Ishikawa (cell line): ENCODE measurements at regions not wholly inside any gene's neighbourhood (a gene's known extent, or its start where the extent isn't known, plus 50 kb on each side); places are given as distances from the start of the nearest gene placed in this dataset.

Source experiments
- CEBPB ChIP-seq: IDR thresholded peaks from 2 replicates; pipeline ENCODE4 v1.6.1; 2012
- CREB1 ChIP-seq: IDR thresholded peaks from 2 replicates; pipeline ENCODE4 v1.6.1; 2012; ENCODE audit warnings: low read depth
- EGR1 ChIP-seq: IDR thresholded peaks from 2 replicates; pipeline ENCODE4 v1.6.1; 2012
- EP300 ChIP-seq: IDR thresholded peaks from 2 replicates; pipeline ENCODE4 v1.6.1; 2012; ENCODE audit warnings: borderline replicate concordance
- FOXM1 ChIP-seq: IDR thresholded peaks from 2 replicates; pipeline ENCODE4 v1.6.1; 2012; ENCODE audit warnings: low read depth, borderline replicate concordance
- MAX ChIP-seq: IDR thresholded peaks from 2 replicates; pipeline ENCODE4 v1.6.1; 2012
- NFIC ChIP-seq: IDR thresholded peaks from 2 replicates; pipeline ENCODE4 v1.6.1; 2012
- RAD21 ChIP-seq: IDR thresholded peaks from 2 replicates; pipeline ENCODE4 v1.6.1; 2012; ENCODE audit warnings: low read depth
- REST ChIP-seq: IDR thresholded peaks from 2 replicates; pipeline ENCODE4 v1.6.1; 2012; ENCODE audit warnings: low read depth, mild to moderate bottlenecking
- TAF1 ChIP-seq: IDR thresholded peaks from 2 replicates; pipeline ENCODE4 v1.6.1; 2012; ENCODE audit warnings: low read depth, mild to moderate bottlenecking
- TCF12 ChIP-seq: IDR thresholded peaks from 2 replicates; pipeline ENCODE4 v1.6.1; 2012; ENCODE audit warnings: low read depth
- TEAD4 ChIP-seq: IDR thresholded peaks from 2 replicates; pipeline ENCODE4 v1.6.1; 2012
- USF1 ChIP-seq: IDR thresholded peaks from 2 replicates; pipeline ENCODE4 v1.6.1; 2012
- YY1 ChIP-seq: IDR thresholded peaks from 2 replicates; pipeline ENCODE4 v1.6.1; 2012; ENCODE audit warnings: low read depth
- ZBTB7A ChIP-seq: IDR thresholded peaks from 2 replicates; pipeline ENCODE4 v1.6.1; 2012; ENCODE audit warnings: low read depth

GRCh38 chr3:187821616-187822317 lies 76.5 kb upstream of the BCL6 start:
- TF ChIP-seq NFIC (no peak), YY1 (no peak), REST (no peak), MAX (no peak), TCF12 (no peak)

- no peak for TF ChIP-seq MAX
- TF ChIP-seq EGR1 = no peak
- TF ChIP-seq RAD21 = no peak
- TF ChIP-seq YY1 = no peak
- TF ChIP-seq TAF1 = no peak
- no peak for TF ChIP-seq USF1
- TF ChIP-seq ZBTB7A = no peak
- no peak for TF ChIP-seq NFIC
Observed at GRCh38 chr3:187822402-187822801, 77.1 kb upstream of the BCL6 start.

- TF ChIP-seq YY1 (no peak), TEAD4 (no peak), MAX (no peak), CEBPB (no peak), TCF12 (no peak), ZBTB7A (no peak), USF1 (no peak), TAF1 (no peak), EGR1 (no peak), REST (no peak), RAD21 (no peak), CREB1 (no peak), EP300 (no peak), NFIC (no peak), FOXM1 (no peak)
Observed at GRCh38 chr3:187823746-187824145, 78.5 kb upstream of the BCL6 start.

GRCh38 chr3:187827723-187828122 lies 82.5 kb upstream of the BCL6 start:
- no peak for TF ChIP-seq EP300
- no peak for TF ChIP-seq USF1
- TF ChIP-seq TCF12 = no peak
- no peak for TF ChIP-seq CREB1
- TF ChIP-seq EGR1 = no peak
- no peak for TF ChIP-seq NFIC
- no peak for TF ChIP-seq REST
